ENCODE measurements at regions not wholly inside any gene's neighbourhood (a gene's known extent, or its start where the extent isn't known, plus 50 kb on each side); places are given as distances from the start of the nearest gene placed in this dataset.

- no peak overlapping the region for H2BK12ac ChIP-seq (ENCODE audit: low read length)
- no peak overlapping the region for H2BK15ac ChIP-seq (ENCODE audit: low read length)
- H3K4me2 ChIP-seq (ENCODE audit: insufficient read depth, low read length, poor library complexity, severe bottlenecking): no peak overlapping the region
Observed at GRCh38 chr18:37963837-37964236, 398.2 kb upstream of the CELF4 start.

GRCh38 chr18:37962316-37962966 is 396.8 kb upstream of the CELF4 start:
- Histone ChIP-seq H3K18ac (ENCODE audit: low read length) (no peak overlapping the region), H2BK120ac (ENCODE audit: low read depth, low read length) (no peak overlapping the region), H3K4me3 (ENCODE audit: low read length in 2 of 2) (no peak overlapping the region), H4K8ac (ENCODE audit: low read depth, low read length) (no peak overlapping the region), H3K79me1 (ENCODE audit: low read depth, low read length) (no peaks in the 10 kb centered on the region), H3K27me3 (ENCODE audit: control insufficient read depth in 3 of 3, insufficient read depth in 3 of 3, low read depth in 1 of 3, low read length in 3 of 3) (no peaks in the 10 kb centered on the region), H3K4ac (ENCODE audit: low read length) (no peak overlapping the region), H3K9me3 (replicated peaks in 1 of 2; ENCODE audit: control insufficient read depth in 2 of 2, insufficient read depth in 1 of 2, low read depth in 1 of 2, low read length in 2 of 2) (no peaks in the 10 kb centered on the region), H2AFZ (ENCODE audit: low read length) (no peak overlapping the region), H3K36me3 (replicated peaks in 1 of 2; ENCODE audit: control insufficient read depth in 2 of 2, insufficient read depth in 2 of 2, low read length in 2 of 2) (no peaks in the 10 kb centered on the region), H3K4me2 (ENCODE audit: insufficient read depth, low read length, poor library complexity, severe bottlenecking) (no peak overlapping the region), H2BK5ac (ENCODE audit: low read length) (no peak overlapping the region), H3K9ac (ENCODE audit: low read depth, low read length, poor library complexity) (no peak overlapping the region), H3K23ac (ENCODE audit: low read depth, low read length, poor library complexity) (no peak overlapping the region), H2BK15ac (ENCODE audit: low read length) (no peak overlapping the region), H2AK5ac (ENCODE audit: low read depth, low read length) (no peak overlapping the region), H3K4me1 (ENCODE audit: control insufficient read depth in 2 of 2, insufficient read depth in 1 of 2, low read depth in 1 of 2, low read length in 2 of 2) (peaks cover 0 to 4% of the 10 kb centered on the region in 2 donors), H3K27ac (replicated peaks; ENCODE audit: low read length) (no peak overlapping the region), H2BK12ac (ENCODE audit: low read length) (no peak overlapping the region), H4K91ac (ENCODE audit: low read depth, low read length, poor library complexity) (no peak overlapping the region), H3K14ac (ENCODE audit: low read length) (no peak overlapping the region)
- DNase-seq (ENCODE audit: low spot score): peak; percentile 21
- no CpG with 5 or more reads among the region's 9 CpGs for WGBS, 2 donors (ENCODE audit: extremely low coverage in 2 of 2, insufficient read length in 2 of 2, insufficient replicate concordance in 1 of 2)

More at GRCh38 chr18:37963837-37964236, 398.2 kb upstream of the CELF4 start:
- no peak overlapping the region for H4K91ac ChIP-seq (ENCODE audit: low read depth, low read length, poor library complexity)
- no peaks in the 10 kb centered on the region for H3K36me3 ChIP-seq (replicated peaks in 1 of 2; ENCODE audit: control insufficient read depth in 2 of 2, insufficient read depth in 2 of 2, low read length in 2 of 2)
- no peak overlapping the region for H3K9ac ChIP-seq (ENCODE audit: low read depth, low read length, poor library complexity)
- H3K9me3 ChIP-seq (replicated peaks in 1 of 2; ENCODE audit: control insufficient read depth in 2 of 2, insufficient read depth in 1 of 2, low read depth in 1 of 2, low read length in 2 of 2): no peaks in the 10 kb centered on the region
- H3K4ac ChIP-seq (ENCODE audit: low read length): no peak overlapping the region
- DNase-seq (ENCODE audit: low spot score): no peak
- H3K27me3 ChIP-seq (ENCODE audit: control insufficient read depth in 3 of 3, insufficient read depth in 3 of 3, low read depth in 1 of 3, low read length in 3 of 3): no peaks in the 10 kb centered on the region
- H3K4me3 ChIP-seq (ENCODE audit: low read length in 2 of 2): no peak overlapping the region
- H4K8ac ChIP-seq (ENCODE audit: low read depth, low read length): no peak overlapping the region
- no peak overlapping the region for H3K14ac ChIP-seq (ENCODE audit: low read length)
- H3K4me1 ChIP-seq (ENCODE audit: control insufficient read depth in 2 of 2, insufficient read depth in 1 of 2, low read depth in 1 of 2, low read length in 2 of 2): peaks cover 0 to 4% of the 10 kb centered on the region in 2 donors
- WGBS, 2 donors (ENCODE audit: extremely low coverage in 2 of 2, insufficient read length in 2 of 2, insufficient replicate concordance in 1 of 2): no CpG with 5 or more reads among the region's 3 CpGs
- H2AK5ac ChIP-seq (ENCODE audit: low read depth, low read length): no peak overlapping the region
- H3K23ac ChIP-seq (ENCODE audit: low read depth, low read length, poor library complexity): no peak overlapping the region
- no peak overlapping the region for H2AFZ ChIP-seq (ENCODE audit: low read length)
- H2BK120ac ChIP-seq (ENCODE audit: low read depth, low read length): no peak overlapping the region
- H2BK5ac ChIP-seq (ENCODE audit: low read length): no peak overlapping the region
- no peak overlapping the region for H3K18ac ChIP-seq (ENCODE audit: low read length)
- H3K27ac ChIP-seq (replicated peaks; ENCODE audit: low read length): no peak overlapping the region
- H3K79me1 ChIP-seq (ENCODE audit: low read depth, low read length): no peaks in the 10 kb centered on the region

- H2BK12ac ChIP-seq (ENCODE audit: low read length): no peak overlapping the region
- DNase-seq (ENCODE audit: low spot score): no peak
- no peaks in the 10 kb centered on the region for H3K9me3 ChIP-seq (replicated peaks in 1 of 2; ENCODE audit: control insufficient read depth in 2 of 2, insufficient read depth in 1 of 2, low read depth in 1 of 2, low read length in 2 of 2)
- no peak overlapping the region for H2BK120ac ChIP-seq (ENCODE audit: low read depth, low read length)
- no peak overlapping the region for H2BK5ac ChIP-seq (ENCODE audit: low read length)
- no peak overlapping the region for H3K9ac ChIP-seq (ENCODE audit: low read depth, low read length, poor library complexity)
- H3K14ac ChIP-seq (ENCODE audit: low read length): no peak overlapping the region
- no peak overlapping the region for H4K8ac ChIP-seq (ENCODE audit: low read depth, low read length)
- no peak overlapping the region for H3K4me3 ChIP-seq (ENCODE audit: low read length in 2 of 2)
- no peak overlapping the region for H2AFZ ChIP-seq (ENCODE audit: low read length)
- no peaks in the 10 kb centered on the region for H3K27me3 ChIP-seq (ENCODE audit: control insufficient read depth in 3 of 3, insufficient read depth in 3 of 3, low read depth in 1 of 3, low read length in 3 of 3)
- H3K4me2 ChIP-seq (ENCODE audit: insufficient read depth, low read length, poor library complexity, severe bottlenecking): no peak overlapping the region
- H3K79me1 ChIP-seq (ENCODE audit: low read depth, low read length): no peaks in the 10 kb centered on the region
- no peak overlapping the region for H3K23ac ChIP-seq (ENCODE audit: low read depth, low read length, poor library complexity)
- H3K27ac ChIP-seq (replicated peaks; ENCODE audit: low read length): no peak overlapping the region
- H3K4me1 ChIP-seq (ENCODE audit: control insufficient read depth in 2 of 2, insufficient read depth in 1 of 2, low read depth in 1 of 2, low read length in 2 of 2): peaks cover 0 to 6% of the 10 kb centered on the region in 2 donors
- WGBS, 2 donors (ENCODE audit: extremely low coverage in 2 of 2, insufficient read length in 2 of 2, insufficient replicate concordance in 1 of 2): no CpG with 5 or more reads among the region's 3 CpGs
- no peak overlapping the region for H4K91ac ChIP-seq (ENCODE audit: low read depth, low read length, poor library complexity)
- H2BK15ac ChIP-seq (ENCODE audit: low read length): no peak overlapping the region
- no peak overlapping the region for H2AK5ac ChIP-seq (ENCODE audit: low read depth, low read length)
- H3K4ac ChIP-seq (ENCODE audit: low read length): no peak overlapping the region
- no peaks in the 10 kb centered on the region for H3K36me3 ChIP-seq (replicated peaks in 1 of 2; ENCODE audit: control insufficient read depth in 2 of 2, insufficient read depth in 2 of 2, low read length in 2 of 2)
- H3K18ac ChIP-seq (ENCODE audit: low read length): no peak overlapping the region
Observed at GRCh38 chr18:37958499-37958898, 392.9 kb upstream of the CELF4 start.

GRCh38 chr18:37956902-37957301 is 391.3 kb upstream of the CELF4 start:
- no peaks in the 10 kb centered on the region for H3K79me1 ChIP-seq (ENCODE audit: low read depth, low read length)
- no peak overlapping the region for H4K8ac ChIP-seq (ENCODE audit: low read depth, low read length)
- H3K4me3 ChIP-seq (ENCODE audit: low read length in 2 of 2): no peak overlapping the region
- no peak overlapping the region for H2AK5ac ChIP-seq (ENCODE audit: low read depth, low read length)
- no peak overlapping the region for H2AFZ ChIP-seq (ENCODE audit: low read length)
- no peaks in the 10 kb centered on the region for H3K36me3 ChIP-seq (replicated peaks in 1 of 2; ENCODE audit: control insufficient read depth in 2 of 2, insufficient read depth in 2 of 2, low read length in 2 of 2)
- H3K23ac ChIP-seq (ENCODE audit: low read depth, low read length, poor library complexity): no peak overlapping the region
- peaks cover 0 to 2% of the 10 kb centered on the region in 2 donors for H3K4me1 ChIP-seq (ENCODE audit: control insufficient read depth in 2 of 2, insufficient read depth in 1 of 2, low read depth in 1 of 2, low read length in 2 of 2)
- WGBS, 2 donors (ENCODE audit: extremely low coverage in 2 of 2, insufficient read length in 2 of 2, insufficient replicate concordance in 1 of 2): no CpG with 5 or more reads among the region's 4 CpGs
- H3K4me2 ChIP-seq (ENCODE audit: insufficient read depth, low read length, poor library complexity, severe bottlenecking): no peak overlapping the region
- H3K4ac ChIP-seq (ENCODE audit: low read length): no peak overlapping the region
- no peak overlapping the region for H3K9ac ChIP-seq (ENCODE audit: low read depth, low read length, poor library complexity)
- no peak overlapping the region for H3K14ac ChIP-seq (ENCODE audit: low read length)
- no peak overlapping the region for H2BK120ac ChIP-seq (ENCODE audit: low read depth, low read length)
- DNase-seq (ENCODE audit: low spot score): no peak
- H2BK15ac ChIP-seq (ENCODE audit: low read length): no peak overlapping the region
- H3K27me3 ChIP-seq (ENCODE audit: control insufficient read depth in 3 of 3, insufficient read depth in 3 of 3, low read depth in 1 of 3, low read length in 3 of 3): no peaks in the 10 kb centered on the region
- no peak overlapping the region for H4K91ac ChIP-seq (ENCODE audit: low read depth, low read length, poor library complexity)
- no peak overlapping the region for H2BK12ac ChIP-seq (ENCODE audit: low read length)
- H3K9me3 ChIP-seq (replicated peaks in 1 of 2; ENCODE audit: control insufficient read depth in 2 of 2, insufficient read depth in 1 of 2, low read depth in 1 of 2, low read length in 2 of 2): no peaks in the 10 kb centered on the region
- H3K27ac ChIP-seq (replicated peaks; ENCODE audit: low read length): no peak overlapping the region
- no peak overlapping the region for H3K18ac ChIP-seq (ENCODE audit: low read length)
- H2BK5ac ChIP-seq (ENCODE audit: low read length): no peak overlapping the region

Measured in neuronal stem cell (in vitro differentiated cells).